Thyroid gland (tissue), 4 donors: ENCODE measurements at regions not wholly inside any gene's neighbourhood (a gene's known extent, or its start where the extent isn't known, plus 50 kb on each side); places are given as distances from the start of the nearest gene placed in this dataset.

Source experiments
- DNase-seq, 2 donors: peaks; one replicate each; pipeline ENCODE4 v3.0.0-alpha.2; 2019
- H3K27ac ChIP-seq, 3 donors: fragments of 200-600 bp; sonication (generic); 1 replicate in 2 of 3; 2 replicates in 1 of 3; pipeline ENCODE4 v1.5.1; 2016 to 2019; ENCODE audit warnings: mild to moderate bottlenecking in 1 of 3, moderate library complexity in 1 of 3
- H3K27me3 ChIP-seq: fragments of 200-600 bp; sonication (generic); one replicate; pipeline ENCODE4 v1.5.1; 2019
- H3K36me3 ChIP-seq, 2 donors: fragments of 200-600 bp; sonication (generic); one replicate each; pipeline ENCODE4 v1.5.1; 2016 to 2019
- H3K4me1 ChIP-seq, 2 donors: fragments of 200-600 bp; sonication (generic); one replicate each; pipeline ENCODE4 v1.5.1; 2017 to 2019
- H3K4me3 ChIP-seq, 3 donors: fragments of 200-600 bp; sonication (generic); replicated peaks in 1 of 3; 1 replicate in 2 of 3; 2 replicates in 1 of 3; pipeline ENCODE4 v1.5.1; 2016; ENCODE audit warnings: mild to moderate bottlenecking in 1 of 3
- H3K9me3 ChIP-seq: fragments of 200-600 bp; sonication (generic); one replicate; pipeline ENCODE4 v1.5.1; 2017
- CTCF ChIP-seq, 6 experiments: fragments of 200-600 bp in 3 of 6; fragments of 450-650 bp in 3 of 6; sonication (generic) in 3 of 6; IDR thresholded peaks; one replicate each; pipeline ENCODE4 v1.5.1; 2016 to 2019; ENCODE audit warnings: antibody characterized with exemption in 6 of 6, mild to moderate bottlenecking in 2 of 6, inconsistent platforms in 1 of 6, moderate library complexity in 1 of 6
- POLR2A ChIP-seq, 2 donors: fragments of 450-650 bp; IDR thresholded peaks; one replicate each; pipeline ENCODE4 v1.6.1; 2017; ENCODE audit warnings: antibody characterized with exemption in 2 of 2, mild to moderate bottlenecking in 2 of 2, moderate library complexity in 1 of 2
- WGBS, 2 donors: methylation state at CpG; one replicate each; pipeline ENCODE4 v1.1.5; 2017; 5-methylcytosine and 5-hydroxymethylcytosine counted together
- intact Hi-C: fragments of 100-400 bp; cut with DNase I; formaldehyde crosslinking; loops from one replicate; pipeline ENCODE4 v1.15.1; 2023

- intact Hi-C loops: no loop called here
- no peak for TF ChIP-seq CTCF (IDR thresholded peaks at IDR 0.05)
- no peak for TF ChIP-seq POLR2A (IDR thresholded peaks at IDR 0.05)
- no peaks in the 10 kb centered on the region for H3K27me3 ChIP-seq
- DNase-seq: no peak
- no peak overlapping the region for H3K4me3 ChIP-seq
- H3K4me1 ChIP-seq: no peaks in the 10 kb centered on the region
- H3K27ac ChIP-seq: no peak overlapping the region
- 97 to 98% methylated on average over 4 of the region's 4 CpGs for WGBS, 2 donors
- no peaks in the 10 kb centered on the region for H3K36me3 ChIP-seq
- no peaks in the 10 kb centered on the region for H3K9me3 ChIP-seq
Observed at GRCh38 chr7:20929199-20929598, 142.5 kb upstream of the SP8 start.

GRCh38 chr7:20931739-20932138 is 145.1 kb upstream of the SP8 start:
- Histone ChIP-seq H3K4me3 (no peak overlapping the region), H3K27ac (no peak overlapping the region), H3K4me1 (no peaks in the 10 kb centered on the region), H3K36me3 (no peaks in the 10 kb centered on the region), H3K27me3 (no peaks in the 10 kb centered on the region), H3K9me3 (no peaks in the 10 kb centered on the region)
- no peak for DNase-seq
- WGBS, 2 donors: 93 to 95% methylated on average over 3 of the region's 3 CpGs
- TF ChIP-seq POLR2A (IDR thresholded peaks at IDR 0.05): no peak
- TF ChIP-seq CTCF (IDR thresholded peaks at IDR 0.05): no peak
- intact Hi-C loops: no loop called here

GRCh38 chr7:20932785-20933527 is 146.3 kb upstream of the SP8 start:
- Histone ChIP-seq H3K36me3 (no peaks in the 10 kb centered on the region), H3K4me3 (no peak overlapping the region), H3K27me3 (no peaks in the 10 kb centered on the region), H3K4me1 (no peaks in the 10 kb centered on the region), H3K27ac (no peak overlapping the region), H3K9me3 (no peaks in the 10 kb centered on the region)
- TF ChIP-seq CTCF (IDR thresholded peaks at IDR 0.05): no peak
- no peak for TF ChIP-seq POLR2A (IDR thresholded peaks at IDR 0.05)
- WGBS, 2 donors: 76 to 78% methylated on average over 7 of the region's 7 CpGs
- intact Hi-C loops: no loop called here
- no peak for DNase-seq

GRCh38 chr7:20945451-20945850 is 158.8 kb upstream of the SP8 start:
- H3K27me3 ChIP-seq: no peaks in the 10 kb centered on the region
- no peaks in the 10 kb centered on the region for H3K36me3 ChIP-seq
- no peaks in the 10 kb centered on the region for H3K4me1 ChIP-seq
- no peak overlapping the region for H3K27ac ChIP-seq
- TF ChIP-seq POLR2A (IDR thresholded peaks at IDR 0.05): no peak
- no peak for TF ChIP-seq CTCF (IDR thresholded peaks at IDR 0.05)
- no peak for DNase-seq
- intact Hi-C loops: no loop called here
- no peaks in the 10 kb centered on the region for H3K9me3 ChIP-seq
- 42 to 43% methylated on average over 2 of the region's 2 CpGs for WGBS, 2 donors
- no peak overlapping the region for H3K4me3 ChIP-seq

- TF ChIP-seq POLR2A (IDR thresholded peaks at IDR 0.05): no peak
- TF ChIP-seq CTCF (IDR thresholded peaks at IDR 0.05): no peak
- Histone ChIP-seq H3K4me1 (no peaks in the 10 kb centered on the region), H3K9me3 (no peaks in the 10 kb centered on the region), H3K36me3 (no peaks in the 10 kb centered on the region), H3K4me3 (no peak overlapping the region), H3K27me3 (no peaks in the 10 kb centered on the region), H3K27ac (no peak overlapping the region)
- intact Hi-C loops: no loop called here
- WGBS, 2 donors: 69 to 73% methylated on average over 3 of the region's 3 CpGs
- no peak for DNase-seq
Observed at GRCh38 chr7:20952916-20953315, 166.2 kb upstream of the SP8 start.
